HCT116 (cell line): ENCODE measurements at regions not wholly inside any gene's neighbourhood (a gene's known extent, or its start where the extent isn't known, plus 50 kb on each side); places are given as distances from the start of the nearest gene placed in this dataset.

ENCODE experiments used
- EZH2 ChIP-seq: fragments of 200-600 bp; sonication (generic); IDR thresholded peaks from 2 replicates; pipeline ENCODE4 v1.6.1; 2017; ENCODE audit warnings: antibody characterized with exemption, mixed run types
- POLR2A ChIP-seq: IDR thresholded peaks from 2 replicates; pipeline ENCODE4 v1.7.0; 2011; ENCODE audit warnings: borderline replicate concordance; ENCODE audit not compliant: insufficient read depth, insufficient read length; ENCODE audit errors: extremely low read depth
- ZFX ChIP-seq: fragments of 450-650 bp; IDR thresholded peaks from 2 replicates; pipeline ENCODE4 v1.6.1; 2017
- ZNF274 ChIP-seq: fragments of 200-500 bp; sonication (Bioruptor generic); IDR thresholded peaks from 2 replicates; pipeline ENCODE4 v1.6.1; 2014; ENCODE audit warnings: mild to moderate bottlenecking, low read depth, low read length, inconsistent platforms
- TF ChIP-seq, protein P1 (sequence below), 3 experiments: fragments of 200-600 bp in 1 of 3; sonication (generic) in 1 of 3; IDR thresholded peaks in 2 of 3; conservative IDR thresholded peaks in 1 of 3; 2 replicates each; pipeline ENCODE4 v1.5.1; 2012 to 2017; ENCODE audit warnings: low read depth in 2 of 3, low read length in 2 of 3, antibody characterized with exemption in 1 of 3, borderline replicate concordance in 1 of 3, control low read depth in 1 of 3, mild to moderate bottlenecking in 1 of 3, mixed read lengths in 1 of 3, mixed run types in 1 of 3, moderate library complexity in 1 of 3; ENCODE audit not compliant: insufficient read depth in 1 of 3

GRCh38 chr20:55567826-55568225 is 437.5 kb downstream of the CBLN4 start:
- no peak for TF ChIP-seq POLR2A
- TF ChIP-seq ZNF274, result no peak
- no peak for TF ChIP-seq ZFX
- no peak for TF ChIP-seq EZH2
- TF ChIP-seq, protein P1, sequence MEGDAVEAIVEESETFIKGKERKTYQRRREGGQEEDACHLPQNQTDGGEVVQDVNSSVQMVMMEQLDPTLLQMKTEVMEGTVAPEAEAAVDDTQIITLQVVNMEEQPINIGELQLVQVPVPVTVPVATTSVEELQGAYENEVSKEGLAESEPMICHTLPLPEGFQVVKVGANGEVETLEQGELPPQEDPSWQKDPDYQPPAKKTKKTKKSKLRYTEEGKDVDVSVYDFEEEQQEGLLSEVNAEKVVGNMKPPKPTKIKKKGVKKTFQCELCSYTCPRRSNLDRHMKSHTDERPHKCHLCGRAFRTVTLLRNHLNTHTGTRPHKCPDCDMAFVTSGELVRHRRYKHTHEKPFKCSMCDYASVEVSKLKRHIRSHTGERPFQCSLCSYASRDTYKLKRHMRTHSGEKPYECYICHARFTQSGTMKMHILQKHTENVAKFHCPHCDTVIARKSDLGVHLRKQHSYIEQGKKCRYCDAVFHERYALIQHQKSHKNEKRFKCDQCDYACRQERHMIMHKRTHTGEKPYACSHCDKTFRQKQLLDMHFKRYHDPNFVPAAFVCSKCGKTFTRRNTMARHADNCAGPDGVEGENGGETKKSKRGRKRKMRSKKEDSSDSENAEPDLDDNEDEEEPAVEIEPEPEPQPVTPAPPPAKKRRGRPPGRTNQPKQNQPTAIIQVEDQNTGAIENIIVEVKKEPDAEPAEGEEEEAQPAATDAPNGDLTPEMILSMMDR (IDR thresholded peaks at IDR 0.05 in 2 of 3, conservative IDR thresholded peaks at IDR 0.05 in 1 of 3; ENCODE audit: borderline replicate concordance in 1 of 3, insufficient read depth in 1 of 3, low read depth in 2 of 3, low read length in 2 of 3), result no peak
